Panc1 (cell line): ENCODE measurements at regions not wholly inside any gene's neighbourhood (a gene's known extent, or its start where the extent isn't known, plus 50 kb on each side); places are given as distances from the start of the nearest gene placed in this dataset.

ENCODE experiments used
- POLR2AphosphoS5 ChIP-seq: IDR thresholded peaks from 2 replicates; pipeline ENCODE4 v1.6.1; 2012; ENCODE audit warnings: mild to moderate bottlenecking, low read depth, low read length, moderate library complexity
- SIN3A ChIP-seq: IDR thresholded peaks from 2 replicates; pipeline ENCODE4 v1.6.1; 2012; ENCODE audit warnings: low read depth, mild to moderate bottlenecking, low read length, moderate library complexity, borderline replicate concordance; ENCODE audit not compliant: insufficient read depth
- TCF7L2 ChIP-seq: IDR thresholded peaks from 2 replicates; pipeline ENCODE4 v1.6.1; 2011; ENCODE audit warnings: mild to moderate bottlenecking, low read depth, low read length, inconsistent platforms
- TF ChIP-seq, protein P1 (sequence below): fragments of 450-650 bp; IDR thresholded peaks from 2 replicates; pipeline ENCODE4 v1.5.1; 2017; ENCODE audit warnings: mild to moderate bottlenecking
- TF ChIP-seq, protein P2 (sequence below), 2 experiments: IDR thresholded peaks; 2 replicates each; pipeline ENCODE4 v1.6.1; 2011 to 2012; ENCODE audit warnings: low read depth in 2 of 2, control low read depth in 1 of 2, low read length in 1 of 2, mild to moderate bottlenecking in 1 of 2, moderate library complexity in 1 of 2; ENCODE audit not compliant: insufficient read depth in 1 of 2

DNA sequence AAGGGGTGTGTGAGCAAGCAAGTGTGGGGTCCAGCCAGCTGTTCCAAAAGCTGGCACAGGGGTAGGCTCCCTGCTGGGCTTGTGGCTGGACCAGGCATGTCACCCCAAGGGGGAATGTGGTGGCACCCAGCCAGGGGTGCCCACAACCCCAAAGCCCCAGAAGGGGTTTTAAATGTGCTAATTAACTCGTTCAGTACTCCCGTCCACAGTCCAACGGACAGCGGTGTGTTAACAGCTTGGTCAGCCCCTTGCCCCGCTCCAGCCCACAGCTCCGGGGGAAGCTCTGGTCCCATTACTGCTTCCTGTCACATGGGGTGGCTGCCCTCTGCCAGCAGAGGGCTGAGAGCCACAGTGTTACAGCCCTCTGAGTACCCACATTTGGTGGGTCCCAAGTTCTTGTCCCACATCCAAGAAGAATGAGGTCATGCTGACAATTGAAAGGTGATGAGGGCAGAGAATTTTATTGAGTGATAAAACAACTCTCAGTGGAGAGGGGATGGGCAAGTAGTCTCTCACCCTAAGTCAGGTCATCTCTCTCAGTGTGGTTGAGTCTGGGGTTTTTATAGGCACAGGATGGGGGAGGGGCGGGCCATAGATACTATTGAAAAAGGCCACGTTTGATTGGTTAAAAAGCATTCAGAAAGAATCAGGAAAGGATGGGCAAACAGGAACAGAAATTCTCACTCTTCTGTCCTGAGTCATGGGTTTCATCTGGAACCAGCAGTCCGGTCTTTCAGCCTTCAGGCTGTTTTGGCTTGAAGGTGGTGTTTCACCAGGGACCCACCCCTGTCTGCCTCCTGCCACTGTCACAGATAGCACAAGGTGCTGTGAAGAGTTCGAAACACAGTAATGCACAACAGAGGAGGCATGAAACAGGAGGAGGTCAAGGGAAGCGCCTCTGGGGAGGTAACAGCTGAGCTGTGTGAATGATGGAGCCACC lies 238.5 kb downstream of the NFATC2 start:
- TF ChIP-seq, protein P1, sequence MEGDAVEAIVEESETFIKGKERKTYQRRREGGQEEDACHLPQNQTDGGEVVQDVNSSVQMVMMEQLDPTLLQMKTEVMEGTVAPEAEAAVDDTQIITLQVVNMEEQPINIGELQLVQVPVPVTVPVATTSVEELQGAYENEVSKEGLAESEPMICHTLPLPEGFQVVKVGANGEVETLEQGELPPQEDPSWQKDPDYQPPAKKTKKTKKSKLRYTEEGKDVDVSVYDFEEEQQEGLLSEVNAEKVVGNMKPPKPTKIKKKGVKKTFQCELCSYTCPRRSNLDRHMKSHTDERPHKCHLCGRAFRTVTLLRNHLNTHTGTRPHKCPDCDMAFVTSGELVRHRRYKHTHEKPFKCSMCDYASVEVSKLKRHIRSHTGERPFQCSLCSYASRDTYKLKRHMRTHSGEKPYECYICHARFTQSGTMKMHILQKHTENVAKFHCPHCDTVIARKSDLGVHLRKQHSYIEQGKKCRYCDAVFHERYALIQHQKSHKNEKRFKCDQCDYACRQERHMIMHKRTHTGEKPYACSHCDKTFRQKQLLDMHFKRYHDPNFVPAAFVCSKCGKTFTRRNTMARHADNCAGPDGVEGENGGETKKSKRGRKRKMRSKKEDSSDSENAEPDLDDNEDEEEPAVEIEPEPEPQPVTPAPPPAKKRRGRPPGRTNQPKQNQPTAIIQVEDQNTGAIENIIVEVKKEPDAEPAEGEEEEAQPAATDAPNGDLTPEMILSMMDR: no peak
- TF ChIP-seq, protein P2, sequence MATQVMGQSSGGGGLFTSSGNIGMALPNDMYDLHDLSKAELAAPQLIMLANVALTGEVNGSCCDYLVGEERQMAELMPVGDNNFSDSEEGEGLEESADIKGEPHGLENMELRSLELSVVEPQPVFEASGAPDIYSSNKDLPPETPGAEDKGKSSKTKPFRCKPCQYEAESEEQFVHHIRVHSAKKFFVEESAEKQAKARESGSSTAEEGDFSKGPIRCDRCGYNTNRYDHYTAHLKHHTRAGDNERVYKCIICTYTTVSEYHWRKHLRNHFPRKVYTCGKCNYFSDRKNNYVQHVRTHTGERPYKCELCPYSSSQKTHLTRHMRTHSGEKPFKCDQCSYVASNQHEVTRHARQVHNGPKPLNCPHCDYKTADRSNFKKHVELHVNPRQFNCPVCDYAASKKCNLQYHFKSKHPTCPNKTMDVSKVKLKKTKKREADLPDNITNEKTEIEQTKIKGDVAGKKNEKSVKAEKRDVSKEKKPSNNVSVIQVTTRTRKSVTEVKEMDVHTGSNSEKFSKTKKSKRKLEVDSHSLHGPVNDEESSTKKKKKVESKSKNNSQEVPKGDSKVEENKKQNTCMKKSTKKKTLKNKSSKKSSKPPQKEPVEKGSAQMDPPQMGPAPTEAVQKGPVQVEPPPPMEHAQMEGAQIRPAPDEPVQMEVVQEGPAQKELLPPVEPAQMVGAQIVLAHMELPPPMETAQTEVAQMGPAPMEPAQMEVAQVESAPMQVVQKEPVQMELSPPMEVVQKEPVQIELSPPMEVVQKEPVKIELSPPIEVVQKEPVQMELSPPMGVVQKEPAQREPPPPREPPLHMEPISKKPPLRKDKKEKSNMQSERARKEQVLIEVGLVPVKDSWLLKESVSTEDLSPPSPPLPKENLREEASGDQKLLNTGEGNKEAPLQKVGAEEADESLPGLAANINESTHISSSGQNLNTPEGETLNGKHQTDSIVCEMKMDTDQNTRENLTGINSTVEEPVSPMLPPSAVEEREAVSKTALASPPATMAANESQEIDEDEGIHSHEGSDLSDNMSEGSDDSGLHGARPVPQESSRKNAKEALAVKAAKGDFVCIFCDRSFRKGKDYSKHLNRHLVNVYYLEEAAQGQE (IDR thresholded peaks at IDR 0.05; ENCODE audit: insufficient read depth in 1 of 2, low read depth in 2 of 2, low read length in 1 of 2): no peak
- TF ChIP-seq POLR2AphosphoS5: no peak
- no peak for TF ChIP-seq TCF7L2
- no peak for TF ChIP-seq SIN3A
